Stimulated activated CD8-positive, alpha-beta memory T cell treated with anti-CD3 and anti-CD28 coated beads, Interleukin-15, amount 100 ng/mL, for 1 hour (primary cell): ENCODE measurements at regions not wholly inside any gene's neighbourhood (a gene's known extent, or its start where the extent isn't known, plus 50 kb on each side); places are given as distances from the start of the nearest gene placed in this dataset.
"Not testable (repeated sequence)": the region's sequence is repeated elsewhere in the genome, so short reads cannot be mapped to it uniquely, and the experiment has no call there.

ENCODE experiments used
- DNase-seq: peaks from one replicate; pipeline ENCODE4 v3.0.0-alpha.2; 2020; ENCODE audit warnings: low read depth

DNA sequence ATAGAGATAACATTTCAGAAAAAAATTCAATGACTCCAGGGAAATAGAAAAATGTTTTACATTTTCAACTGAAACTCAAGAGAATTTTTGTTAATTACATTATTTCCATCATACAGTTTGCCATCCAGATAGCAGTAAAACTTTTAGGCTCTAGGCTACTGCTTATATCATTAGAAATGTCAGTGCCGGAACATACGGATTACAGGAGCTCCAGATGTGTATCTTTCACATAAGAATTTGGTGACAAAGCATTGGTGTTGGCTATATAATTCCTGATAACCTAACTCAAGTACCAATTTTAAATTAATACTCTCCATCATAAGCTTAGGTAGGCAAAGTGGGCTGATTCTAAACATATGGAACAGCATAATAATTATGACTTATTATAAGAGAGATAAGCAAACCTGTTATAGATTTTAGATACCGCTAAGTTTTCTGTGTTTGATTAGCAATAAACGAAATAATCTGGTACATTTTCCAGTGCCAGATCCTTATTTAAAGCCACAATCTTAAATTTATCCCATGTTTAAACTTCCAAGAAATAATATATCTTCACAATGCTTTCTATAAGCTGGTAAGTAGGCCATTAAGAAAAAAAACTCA is 637.9 kb downstream of the NXPH1 start:
- no peak for DNase-seq

GRCh38 chr7:9075774-9076173 is 642.4 kb downstream of the NXPH1 start:
- not testable (repeated sequence) for DNase-seq

- DNase-seq = no peak
Measured at GRCh38 chr7:9082203-9082602, 648.8 kb downstream of the NXPH1 start.

DNA sequence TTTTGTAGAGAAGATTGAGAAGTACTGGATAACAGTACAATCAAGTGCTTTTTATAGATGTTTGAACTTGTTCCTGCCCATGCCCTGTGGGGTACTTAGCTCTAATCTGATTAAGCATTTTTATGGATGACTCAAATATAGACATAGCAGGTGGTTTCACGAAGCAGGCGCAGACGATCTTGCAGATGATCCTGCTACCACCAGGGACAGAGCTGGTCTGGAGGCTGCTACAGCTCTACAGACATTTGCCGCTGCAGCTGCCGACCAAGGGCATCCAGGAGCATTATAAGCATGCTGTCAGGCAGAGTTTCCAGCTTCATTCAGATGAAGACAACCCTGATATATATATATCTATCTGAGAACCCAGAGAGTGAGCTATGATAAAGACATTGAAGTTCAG is 650.4 kb downstream of the NXPH1 start:
- no peak for DNase-seq

- no peak for DNase-seq
Measured at GRCh38 chr7:9091282-9091681, 657.9 kb downstream of the NXPH1 start.

- no peak for DNase-seq
Measured at GRCh38 chr7:9097565-9098060, 664.2 kb downstream of the NXPH1 start.

- no peak for DNase-seq
Measured at GRCh38 chr7:9100289-9100688, 666.9 kb downstream of the NXPH1 start.

- no peak for DNase-seq
Measured at GRCh38 chr7:9102846-9103245, 669.4 kb downstream of the NXPH1 start.

- no peak for DNase-seq
Measured at GRCh38 chr7:9106747-9107146, 673.3 kb downstream of the NXPH1 start.

DNA sequence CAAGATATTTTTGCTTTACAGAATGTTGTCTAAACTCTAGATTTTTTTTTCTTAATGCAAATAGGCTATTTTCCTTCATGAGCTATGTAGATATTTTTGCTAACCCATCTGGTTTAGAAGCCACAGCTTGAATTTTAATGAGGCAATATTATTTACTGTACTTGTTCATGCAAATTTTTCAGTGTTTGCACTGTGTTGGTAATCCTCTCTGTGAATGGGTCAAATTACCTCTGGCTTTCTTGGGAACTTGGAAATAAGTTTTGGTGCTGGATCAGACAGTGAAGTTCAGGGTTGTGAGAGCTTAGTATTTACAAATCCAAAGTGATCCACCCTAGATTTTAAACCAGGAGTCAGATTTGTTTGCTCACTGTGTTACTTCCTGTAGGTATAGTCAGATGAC is 686.9 kb downstream of the NXPH1 start:
- DNase-seq = no peak

DNA sequence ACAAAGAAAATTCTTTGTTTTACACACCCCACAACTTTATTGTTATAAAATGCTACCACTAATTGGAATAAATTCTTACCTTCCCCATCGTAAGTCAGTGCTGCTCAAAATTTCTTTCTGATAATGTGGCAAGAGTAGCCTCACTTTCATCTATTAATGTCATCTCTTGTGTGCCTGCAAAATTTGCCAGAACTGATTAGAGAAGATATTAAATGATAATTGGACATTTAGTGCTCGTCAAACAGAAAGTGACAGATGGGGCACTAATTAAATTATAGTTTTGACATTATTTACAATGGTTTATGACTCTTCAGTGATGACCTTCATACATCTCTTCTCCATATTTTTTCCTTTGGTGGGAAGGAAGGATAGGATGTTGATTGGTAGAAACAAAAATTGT is 690.9 kb downstream of the NXPH1 start:
- no peak for DNase-seq

- no peak for DNase-seq
Measured at GRCh38 chr7:9125246-9125645, 691.8 kb downstream of the NXPH1 start.

DNA sequence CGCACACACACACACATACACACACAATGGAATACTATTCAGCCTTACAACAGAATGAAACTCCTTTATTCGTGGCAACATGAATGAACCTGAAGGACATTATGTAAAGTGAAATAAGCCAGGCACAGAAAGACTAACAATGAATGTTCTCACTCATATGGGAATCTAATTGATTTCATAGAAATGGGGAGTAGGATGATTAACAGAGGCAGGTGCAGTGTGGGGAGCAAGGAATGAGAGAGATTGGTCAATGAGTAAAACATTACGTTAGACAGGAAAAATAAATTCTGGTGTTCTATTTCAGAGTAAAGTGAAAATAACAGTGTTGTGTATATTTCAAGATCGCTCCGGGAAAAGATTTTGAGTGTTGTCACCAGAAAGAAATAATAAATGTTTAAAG is 694.5 kb downstream of the NXPH1 start:
- DNase-seq = no peak

DNA sequence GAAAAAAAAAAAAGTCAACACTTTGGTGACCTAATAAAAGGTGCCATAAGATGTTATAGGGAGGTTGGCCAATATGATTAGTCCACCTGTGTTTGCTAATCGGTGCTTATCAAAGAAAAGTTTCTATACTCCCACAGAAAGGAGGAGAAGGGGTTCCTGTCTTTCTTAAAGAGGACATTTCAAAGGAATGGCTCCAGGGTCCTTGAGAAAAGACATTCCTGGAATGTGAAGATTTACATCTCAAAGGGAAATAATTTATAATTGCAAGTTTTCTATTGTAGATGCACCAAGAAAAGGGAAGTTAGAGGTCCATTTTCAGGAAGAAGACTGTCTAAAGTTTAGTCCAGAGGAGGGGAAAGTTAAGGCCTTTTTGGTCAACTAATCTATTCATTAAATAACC is 715.3 kb downstream of the NXPH1 start:
- no peak for DNase-seq

GRCh38 chr7:9149499-9150082 is 716.2 kb downstream of the NXPH1 start:
- DNase-seq = no peak

- DNase-seq = not testable (repeated sequence)
Measured at GRCh38 chr7:9163691-9164090, 730.3 kb downstream of the NXPH1 start.

DNA sequence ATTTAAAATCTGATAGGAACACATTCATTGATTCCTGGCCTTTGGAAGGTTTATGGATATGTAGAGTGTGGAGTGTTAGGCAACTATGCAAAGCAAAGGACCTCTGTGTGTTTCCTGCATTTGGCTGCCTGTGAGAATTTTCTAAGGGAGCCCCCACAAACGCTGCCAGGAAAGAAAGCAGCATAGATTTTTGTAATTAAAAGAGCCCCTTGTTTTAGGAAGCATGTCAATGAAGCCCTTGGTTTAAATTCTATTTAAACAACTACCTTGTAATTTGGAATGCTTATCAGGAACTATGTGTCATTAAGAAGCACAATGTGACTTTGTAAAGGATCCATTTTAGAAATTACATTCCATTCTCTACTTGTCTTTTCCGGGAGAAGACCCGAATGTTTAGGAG is 742.5 kb downstream of the NXPH1 start:
- no peak for DNase-seq

- DNase-seq = no peak
Measured at GRCh38 chr7:9181356-9181755, 747.9 kb downstream of the NXPH1 start.

GRCh38 chr7:9186730-9187129 is 753.3 kb downstream of the NXPH1 start:
- no peak for DNase-seq

DNA sequence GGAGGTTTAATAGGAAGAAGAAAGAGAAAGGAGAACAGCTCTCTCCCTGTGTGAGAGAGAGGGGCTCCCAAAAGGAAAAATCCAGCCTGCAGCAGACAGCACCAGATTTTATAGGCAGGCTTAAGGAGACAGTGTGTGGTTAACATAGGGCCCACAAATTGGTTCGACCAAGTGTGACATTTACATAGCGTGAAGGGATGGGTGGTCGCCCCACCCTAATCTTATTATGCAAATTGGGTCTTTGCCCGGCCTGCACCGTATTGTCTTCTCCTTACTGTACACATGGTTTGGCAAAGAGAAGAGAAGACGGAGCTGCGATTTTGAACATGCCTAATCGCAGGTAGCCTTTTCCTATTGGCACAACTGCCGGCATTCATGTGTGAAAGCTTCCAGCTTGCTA is 756.3 kb downstream of the NXPH1 start:
- DNase-seq = no peak

DNA sequence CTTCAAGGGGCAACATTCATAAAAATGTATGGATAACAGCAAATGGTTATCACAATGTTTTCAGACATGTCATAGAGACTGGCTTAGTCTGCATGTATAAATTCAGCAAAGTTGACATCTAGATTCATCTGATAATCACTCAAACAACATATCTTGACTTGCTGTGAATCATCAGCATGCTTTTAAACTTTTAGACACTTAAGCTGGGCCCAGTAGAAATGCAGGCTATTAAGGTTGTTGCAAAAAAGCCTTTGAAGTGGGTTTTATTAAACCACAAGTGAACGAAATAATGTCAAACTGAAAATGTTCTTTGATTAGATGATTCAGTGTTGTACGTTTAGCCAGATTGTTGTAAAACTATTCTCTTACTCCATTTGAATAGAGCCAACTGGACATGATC is 759.6 kb downstream of the NXPH1 start:
- no peak for DNase-seq

DNA sequence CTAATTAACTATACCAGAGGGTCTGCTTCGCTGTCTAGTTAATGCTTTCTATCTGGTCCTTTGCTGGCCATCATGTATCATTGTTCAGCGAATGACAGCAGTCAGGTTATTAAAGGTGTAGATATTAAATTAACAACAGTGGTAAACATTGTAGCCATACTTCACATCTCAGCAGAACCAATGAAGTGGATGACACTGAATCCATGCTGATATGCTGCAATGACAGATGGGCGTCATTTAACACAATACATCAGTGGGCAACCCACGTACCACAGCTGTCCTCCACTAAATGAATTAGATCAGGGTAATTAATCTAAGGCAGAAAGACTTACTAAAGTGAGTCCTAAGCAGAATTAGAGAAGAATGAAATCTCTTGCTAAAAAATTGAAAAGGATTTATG is 767.2 kb downstream of the NXPH1 start:
- DNase-seq = no peak

DNA sequence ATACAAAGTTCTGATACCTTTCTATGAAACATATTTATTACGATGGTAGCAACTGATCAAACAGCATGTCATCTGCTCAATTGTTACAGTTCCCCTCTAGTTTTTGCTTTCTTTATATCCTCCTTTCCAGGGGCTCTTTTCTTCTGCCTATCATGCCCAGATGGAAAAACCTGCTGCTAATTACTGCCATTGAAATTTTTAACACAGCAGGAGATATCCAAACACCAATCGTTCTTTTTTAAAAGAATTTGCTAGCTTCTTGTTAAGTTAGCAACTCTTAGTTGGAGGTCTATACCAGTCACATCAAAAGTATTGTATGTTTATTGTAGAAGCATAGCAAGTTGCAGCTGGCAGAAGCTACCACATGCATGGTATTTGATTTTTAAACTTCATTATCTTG is 768.5 kb downstream of the NXPH1 start:
- no peak for DNase-seq

- DNase-seq = no peak
Measured at GRCh38 chr7:9204571-9204970, 771.2 kb downstream of the NXPH1 start.
